ENCODE measurements at regions not wholly inside any gene's neighbourhood (a gene's known extent, or its start where the extent isn't known, plus 50 kb on each side); places are given as distances from the start of the nearest gene placed in this dataset.

DNA sequence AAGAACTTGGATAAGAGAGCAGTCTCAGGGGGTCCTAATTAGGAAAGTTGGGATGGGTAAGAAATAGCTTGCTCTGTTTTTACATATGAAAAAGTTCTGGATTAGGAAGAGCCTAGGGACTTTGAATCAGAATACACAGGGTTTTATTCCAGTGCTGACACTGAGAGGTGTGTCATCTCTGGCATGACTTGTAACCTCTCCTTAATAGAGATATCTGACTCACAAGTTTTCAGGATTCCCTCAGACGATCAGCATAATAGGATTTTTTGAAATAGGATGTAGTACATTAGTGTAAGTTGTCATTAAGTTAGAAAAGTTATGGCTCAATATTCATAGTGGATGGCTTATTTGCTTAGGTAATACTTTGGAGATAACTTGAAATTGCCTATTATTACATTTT lies 555.2 kb upstream of the MIR17HG start:
- H3K4me3 Mint-ChIP-seq = no peak overlapping the region
- peaks cover 4% of the 10 kb centered on the region for H3K27me3 Mint-ChIP-seq (ENCODE audit: low read depth, poor library complexity)
- no peak for DNase-seq
- no peak for TF ChIP-seq CTCF (IDR thresholded peaks at IDR 0.05)
- peaks cover under 1% of the 10 kb centered on the region for H3K4me1 Mint-ChIP-seq
- no peaks in the 10 kb centered on the region for H3K36me3 Mint-ChIP-seq (ENCODE audit: low read depth)
- peaks cover 1% of the 10 kb centered on the region for H3K9me3 Mint-ChIP-seq
- H3K27ac Mint-ChIP-seq = no peak overlapping the region

- TF ChIP-seq CTCF (IDR thresholded peaks at IDR 0.05) = no peak
- no peak overlapping the region for H3K27ac Mint-ChIP-seq
- peaks cover 4% of the 10 kb centered on the region for H3K27me3 Mint-ChIP-seq (ENCODE audit: low read depth, poor library complexity)
- no peak for DNase-seq
- no peaks in the 10 kb centered on the region for H3K9me3 Mint-ChIP-seq
- no peaks in the 10 kb centered on the region for H3K36me3 Mint-ChIP-seq (ENCODE audit: low read depth)
- no peak overlapping the region for H3K4me3 Mint-ChIP-seq
- peaks cover 11% of the 10 kb centered on the region for H3K4me1 Mint-ChIP-seq
Observed at GRCh38 chr13:90793261-90793820, 554.1 kb upstream of the MIR17HG start.

- DNase-seq = no peak
- Mint-ChIP-seq H3K4me1 (peaks cover 12% of the 10 kb centered on the region), H3K36me3 (ENCODE audit: low read depth) (no peaks in the 10 kb centered on the region), H3K27ac (no peak overlapping the region), H3K27me3 (ENCODE audit: low read depth, poor library complexity) (peaks cover 4% of the 10 kb centered on the region), H3K9me3 (no peaks in the 10 kb centered on the region), H3K4me3 (no peak overlapping the region)
- TF ChIP-seq CTCF (IDR thresholded peaks at IDR 0.05) = no peak
Observed at GRCh38 chr13:90796474-90796873, 551.0 kb upstream of the MIR17HG start.

GRCh38 chr13:90797335-90797734 lies 550.2 kb upstream of the MIR17HG start:
- Mint-ChIP-seq H3K27me3 (ENCODE audit: low read depth, poor library complexity) (peaks cover 4% of the 10 kb centered on the region), H3K36me3 (ENCODE audit: low read depth) (no peaks in the 10 kb centered on the region), H3K4me3 (no peak overlapping the region), H3K27ac (no peak overlapping the region), H3K4me1 (peaks cover 12% of the 10 kb centered on the region), H3K9me3 (no peaks in the 10 kb centered on the region)
- no peak for DNase-seq
- no peak for TF ChIP-seq CTCF (IDR thresholded peaks at IDR 0.05)

DNA sequence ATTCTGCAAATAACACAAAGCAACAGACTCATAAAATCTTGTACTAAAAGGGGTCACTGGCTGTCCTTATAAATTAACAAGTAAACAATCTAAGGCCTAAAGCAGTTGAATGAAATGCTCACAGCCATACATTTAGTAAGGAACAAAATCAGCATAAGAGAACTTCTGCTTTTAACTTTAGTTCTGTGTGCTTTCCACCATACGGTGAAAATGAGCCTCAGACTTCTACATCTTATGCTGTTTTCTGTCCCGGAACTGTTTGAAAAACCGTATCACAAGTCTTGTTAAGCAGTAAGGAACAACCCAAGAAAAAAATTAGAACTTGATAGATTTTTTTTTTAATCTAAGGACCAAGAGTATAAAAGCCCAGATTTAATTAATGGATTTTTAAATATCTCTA lies 549.1 kb upstream of the MIR17HG start:
- TF ChIP-seq CTCF (IDR thresholded peaks at IDR 0.05) = no peak
- H3K4me1 Mint-ChIP-seq = peaks cover 12% of the 10 kb centered on the region
- no peaks in the 10 kb centered on the region for H3K9me3 Mint-ChIP-seq
- H3K4me3 Mint-ChIP-seq = no peak overlapping the region
- no peak overlapping the region for H3K27ac Mint-ChIP-seq
- no peak for DNase-seq
- H3K36me3 Mint-ChIP-seq (ENCODE audit: low read depth) = no peaks in the 10 kb centered on the region
- H3K27me3 Mint-ChIP-seq (ENCODE audit: low read depth, poor library complexity) = peaks cover 4% of the 10 kb centered on the region

DNA sequence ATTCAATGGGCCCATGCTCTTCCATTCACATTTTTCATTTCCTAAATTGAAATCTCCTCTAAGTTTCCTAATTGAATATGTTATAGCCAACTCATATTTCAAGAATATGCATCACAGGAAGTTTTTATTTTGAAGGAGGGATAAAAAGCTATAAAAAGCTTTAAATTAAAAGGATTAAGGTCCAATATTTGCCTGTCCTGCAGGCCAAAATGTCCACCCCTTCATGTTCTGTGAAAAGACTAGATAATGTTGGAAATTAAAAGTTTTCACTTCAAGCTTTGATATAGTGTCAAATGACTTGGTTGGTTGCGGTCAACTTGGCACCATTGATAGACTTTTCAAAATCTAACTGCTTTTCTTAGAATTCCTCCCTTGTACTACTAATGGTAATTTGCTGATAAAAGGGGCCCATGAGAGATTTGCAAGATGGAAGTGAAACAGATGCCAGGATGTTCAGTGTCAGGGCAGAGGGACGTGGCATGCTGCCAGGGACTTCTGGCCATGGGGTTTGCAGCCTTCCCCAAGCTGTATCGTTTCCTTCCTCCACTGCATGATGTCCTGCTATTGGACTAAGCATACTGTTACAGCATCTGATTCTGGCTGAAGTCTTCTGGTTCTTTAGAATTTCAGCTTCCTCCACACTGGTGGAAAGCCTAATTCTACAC lies 547.3 kb upstream of the MIR17HG start:
- H3K9me3 Mint-ChIP-seq = no peaks in the 10 kb centered on the region
- no peaks in the 10 kb centered on the region for H3K36me3 Mint-ChIP-seq (ENCODE audit: low read depth)
- no peak for TF ChIP-seq CTCF (IDR thresholded peaks at IDR 0.05)
- peaks cover 12% of the 10 kb centered on the region for H3K4me1 Mint-ChIP-seq
- H3K4me3 Mint-ChIP-seq = no peak overlapping the region
- no peak for DNase-seq
- no peak overlapping the region for H3K27ac Mint-ChIP-seq
- H3K27me3 Mint-ChIP-seq (ENCODE audit: low read depth, poor library complexity) = peaks cover 2% of the 10 kb centered on the region
